HepG2 (cell line): ENCODE measurements at regions not wholly inside any gene's neighbourhood (a gene's known extent, or its start where the extent isn't known, plus 50 kb on each side); places are given as distances from the start of the nearest gene placed in this dataset.

Source experiments
- BRD4 ChIP-seq: sonication (generic); formaldehyde crosslinking; IDR thresholded peaks from 2 replicates; pipeline ENCODE4 v1.4.0; 2020; ENCODE audit warnings: missing genetic modification reagents
- CC2D1A ChIP-seq: sonication (generic); formaldehyde crosslinking; IDR thresholded peaks from 2 replicates; pipeline ENCODE4 v1.8.1; 2023; ENCODE audit warnings: mild to moderate bottlenecking, missing genetic modification reagents
- ELF1 ChIP-seq: sonication (generic); formaldehyde crosslinking; IDR thresholded peaks from 2 replicates; pipeline ENCODE4 v1.4.0; 2020; ENCODE audit warnings: missing genetic modification reagents
- ELF3 ChIP-seq: IDR thresholded peaks from 2 replicates; pipeline ENCODE4 v1.6.1; 2016; ENCODE audit warnings: missing genetic modification reagents, missing compliant biosample characterization
- GABPA ChIP-seq, 2 experiments: IDR thresholded peaks; 2 replicates each; pipeline ENCODE4 v1.6.1; 2011 to 2016; ENCODE audit warnings: low read depth in 2 of 2, low read length in 1 of 2, missing biosample characterization in 1 of 2, missing genetic modification characterization in 1 of 2
- GABPB1 ChIP-seq: IDR thresholded peaks from 2 replicates; pipeline ENCODE4 v1.6.1; 2016; ENCODE audit warnings: mild to moderate bottlenecking, missing genetic modification reagents, moderate library complexity, missing compliant biosample characterization
- GATAD2A ChIP-seq: IDR thresholded peaks from 2 replicates; pipeline ENCODE4 v1.6.1; 2016
- KDM6A ChIP-seq: IDR thresholded peaks from 2 replicates; pipeline ENCODE4 v1.6.1; 2016; ENCODE audit warnings: low read depth
- MAFF ChIP-seq: IDR thresholded peaks from 2 replicates; pipeline ENCODE4 v1.6.1; 2011; ENCODE audit warnings: low read depth, low read length, improper control_type of control experiment
- PCBP1 ChIP-seq: fragments of 200-400 bp; formaldehyde crosslinking; IDR thresholded peaks from 2 replicates; pipeline ENCODE4 v1.6.1; 2017; ENCODE audit warnings: mild to moderate bottlenecking, low read depth, low read length, borderline replicate concordance
- POLR2AphosphoS2 ChIP-seq: IDR thresholded peaks from 2 replicates; pipeline ENCODE4 v1.6.1; 2011; ENCODE audit warnings: low read depth, low read length, improper control_type of control experiment
- RARA ChIP-seq: IDR thresholded peaks from 2 replicates; pipeline ENCODE4 v1.6.1; 2016; ENCODE audit warnings: missing genetic modification reagents, missing compliant biosample characterization
- THAP11 ChIP-seq: IDR thresholded peaks from 2 replicates; pipeline ENCODE4 v1.6.1; 2016; ENCODE audit warnings: missing biosample characterization, missing genetic modification reagents
- ZNF510 ChIP-seq: sonication (generic); formaldehyde crosslinking; IDR thresholded peaks from 2 replicates; pipeline ENCODE4 v1.4.0; 2020; ENCODE audit warnings: low read depth, mild to moderate bottlenecking, missing genetic modification reagents
- ZNF766 ChIP-seq: sonication (generic); formaldehyde crosslinking; IDR thresholded peaks from 2 replicates; pipeline ENCODE4 v1.5.0; 2020; ENCODE audit warnings: missing genetic modification reagents, borderline replicate concordance
- ZSCAN31 ChIP-seq: sonication (generic); formaldehyde crosslinking; IDR thresholded peaks from 2 replicates; pipeline ENCODE4 v1.5.0; 2020; ENCODE audit warnings: low read depth, mild to moderate bottlenecking, missing genetic modification reagents
- TF ChIP-seq, protein P1 (sequence below): IDR thresholded peaks from 2 replicates; pipeline ENCODE4 v1.4.0; 2020; ENCODE audit warnings: mild to moderate bottlenecking, missing genetic modification reagents
- TF ChIP-seq, protein P2 (sequence below): IDR thresholded peaks from 2 replicates; pipeline ENCODE4 v1.6.1; 2016; ENCODE audit warnings: missing genetic modification reagents, missing compliant biosample characterization
- TF ChIP-seq, protein P3 (sequence below): IDR thresholded peaks from 2 replicates; pipeline ENCODE4 v1.6.1; 2016
- TF ChIP-seq, protein P4 (sequence below): IDR thresholded peaks from 2 replicates; pipeline ENCODE4 v1.6.1; 2016; ENCODE audit warnings: missing compliant biosample characterization, missing genetic modification reagents, borderline replicate concordance
- TF ChIP-seq, protein P5 (sequence below): sonication (generic); formaldehyde crosslinking; conservative IDR thresholded peaks from 2 replicates; pipeline ENCODE4 v1.4.0; 2020; ENCODE audit warnings: mild to moderate bottlenecking, missing genetic modification reagents, moderate library complexity

DNA sequence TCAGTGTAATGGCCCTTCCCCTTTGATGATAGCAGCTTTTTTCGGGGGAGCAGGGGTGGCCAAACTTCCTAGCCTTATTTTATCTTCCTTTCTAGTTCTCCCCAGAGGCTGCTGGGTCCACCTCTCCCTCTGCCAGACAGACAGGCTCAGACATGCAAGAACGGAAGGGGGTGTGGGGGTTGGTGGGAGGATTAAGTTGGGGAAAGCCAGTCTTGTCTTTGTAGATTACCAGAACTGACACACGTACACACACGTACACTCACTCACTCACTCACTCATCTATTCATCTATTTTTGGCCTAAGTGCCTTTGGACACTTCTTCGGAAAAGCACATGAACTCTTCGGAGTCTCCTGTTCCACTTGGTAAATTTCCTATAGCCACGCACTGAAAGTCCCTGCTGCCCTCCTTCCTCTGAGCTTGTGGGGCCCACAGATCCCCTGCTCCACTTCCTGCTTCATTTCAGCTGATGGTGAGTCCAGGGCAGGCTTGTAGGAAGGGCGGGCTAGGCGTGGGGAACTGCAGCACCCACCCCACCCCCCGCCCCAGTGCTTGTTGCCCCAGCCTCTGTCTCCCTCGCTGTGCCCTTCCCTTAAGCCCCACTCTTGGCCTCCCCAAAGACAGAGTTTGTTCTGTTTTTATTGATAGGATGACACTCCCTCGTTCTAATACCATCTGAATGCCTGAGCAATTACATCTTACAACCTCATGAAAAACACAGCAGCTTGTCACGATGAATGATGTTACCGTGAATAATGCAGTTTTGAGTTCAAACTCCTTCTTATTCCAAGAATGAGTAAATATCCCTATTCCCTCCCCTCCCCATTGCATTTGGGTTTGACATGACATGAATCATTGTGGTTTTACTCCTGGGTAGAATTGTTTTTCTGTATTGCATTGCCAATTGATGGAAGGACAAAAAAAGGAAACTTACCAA is 60.7 kb upstream of the ATP5PO start (continued):
- TF ChIP-seq, protein P1, sequence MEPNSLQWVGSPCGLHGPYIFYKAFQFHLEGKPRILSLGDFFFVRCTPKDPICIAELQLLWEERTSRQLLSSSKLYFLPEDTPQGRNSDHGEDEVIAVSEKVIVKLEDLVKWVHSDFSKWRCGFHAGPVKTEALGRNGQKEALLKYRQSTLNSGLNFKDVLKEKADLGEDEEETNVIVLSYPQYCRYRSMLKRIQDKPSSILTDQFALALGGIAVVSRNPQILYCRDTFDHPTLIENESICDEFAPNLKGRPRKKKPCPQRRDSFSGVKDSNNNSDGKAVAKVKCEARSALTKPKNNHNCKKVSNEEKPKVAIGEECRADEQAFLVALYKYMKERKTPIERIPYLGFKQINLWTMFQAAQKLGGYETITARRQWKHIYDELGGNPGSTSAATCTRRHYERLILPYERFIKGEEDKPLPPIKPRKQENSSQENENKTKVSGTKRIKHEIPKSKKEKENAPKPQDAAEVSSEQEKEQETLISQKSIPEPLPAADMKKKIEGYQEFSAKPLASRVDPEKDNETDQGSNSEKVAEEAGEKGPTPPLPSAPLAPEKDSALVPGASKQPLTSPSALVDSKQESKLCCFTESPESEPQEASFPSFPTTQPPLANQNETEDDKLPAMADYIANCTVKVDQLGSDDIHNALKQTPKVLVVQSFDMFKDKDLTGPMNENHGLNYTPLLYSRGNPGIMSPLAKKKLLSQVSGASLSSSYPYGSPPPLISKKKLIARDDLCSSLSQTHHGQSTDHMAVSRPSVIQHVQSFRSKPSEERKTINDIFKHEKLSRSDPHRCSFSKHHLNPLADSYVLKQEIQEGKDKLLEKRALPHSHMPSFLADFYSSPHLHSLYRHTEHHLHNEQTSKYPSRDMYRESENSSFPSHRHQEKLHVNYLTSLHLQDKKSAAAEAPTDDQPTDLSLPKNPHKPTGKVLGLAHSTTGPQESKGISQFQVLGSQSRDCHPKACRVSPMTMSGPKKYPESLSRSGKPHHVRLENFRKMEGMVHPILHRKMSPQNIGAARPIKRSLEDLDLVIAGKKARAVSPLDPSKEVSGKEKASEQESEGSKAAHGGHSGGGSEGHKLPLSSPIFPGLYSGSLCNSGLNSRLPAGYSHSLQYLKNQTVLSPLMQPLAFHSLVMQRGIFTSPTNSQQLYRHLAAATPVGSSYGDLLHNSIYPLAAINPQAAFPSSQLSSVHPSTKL (CRISPR knock-in tag) = peak; percentile 55
- TF ChIP-seq, protein P2, sequence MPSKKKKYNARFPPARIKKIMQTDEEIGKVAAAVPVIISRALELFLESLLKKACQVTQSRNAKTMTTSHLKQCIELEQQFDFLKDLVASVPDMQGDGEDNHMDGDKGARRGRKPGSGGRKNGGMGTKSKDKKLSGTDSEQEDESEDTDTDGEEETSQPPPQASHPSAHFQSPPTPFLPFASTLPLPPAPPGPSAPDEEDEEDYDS = 0 out of 2 replicates have a peak, but pooled peaks have one; percentile 4
- TF ChIP-seq, protein P3, sequence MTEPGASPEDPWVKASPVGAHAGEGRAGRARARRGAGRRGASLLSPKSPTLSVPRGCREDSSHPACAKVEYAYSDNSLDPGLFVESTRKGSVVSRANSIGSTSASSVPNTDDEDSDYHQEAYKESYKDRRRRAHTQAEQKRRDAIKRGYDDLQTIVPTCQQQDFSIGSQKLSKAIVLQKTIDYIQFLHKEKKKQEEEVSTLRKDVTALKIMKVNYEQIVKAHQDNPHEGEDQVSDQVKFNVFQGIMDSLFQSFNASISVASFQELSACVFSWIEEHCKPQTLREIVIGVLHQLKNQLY (CRISPR knock-in tag) = no peak
- TF ChIP-seq ELF1 (CRISPR knock-in tag) = peak; percentile 76
- TF ChIP-seq, protein P4, sequence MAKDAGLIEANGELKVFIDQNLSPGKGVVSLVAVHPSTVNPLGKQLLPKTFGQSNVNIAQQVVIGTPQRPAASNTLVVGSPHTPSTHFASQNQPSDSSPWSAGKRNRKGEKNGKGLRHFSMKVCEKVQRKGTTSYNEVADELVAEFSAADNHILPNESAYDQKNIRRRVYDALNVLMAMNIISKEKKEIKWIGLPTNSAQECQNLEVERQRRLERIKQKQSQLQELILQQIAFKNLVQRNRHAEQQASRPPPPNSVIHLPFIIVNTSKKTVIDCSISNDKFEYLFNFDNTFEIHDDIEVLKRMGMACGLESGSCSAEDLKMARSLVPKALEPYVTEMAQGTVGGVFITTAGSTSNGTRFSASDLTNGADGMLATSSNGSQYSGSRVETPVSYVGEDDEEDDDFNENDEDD = peak; percentile 12; the same call in 1 of the 2 replicates
- TF ChIP-seq ZSCAN31 (CRISPR knock-in tag) = no peak
- TF ChIP-seq ELF3 = peak; percentile 87
- no peak for TF ChIP-seq RARA (CRISPR knock-in tag)
- TF ChIP-seq THAP11 = peak; percentile 58; the same call in 1 of the 2 replicates
- no peak for TF ChIP-seq CC2D1A (CRISPR knock-in tag)
- no peak for TF ChIP-seq BRD4
- no peak for TF ChIP-seq ZNF510 (CRISPR knock-in tag)
- TF ChIP-seq GABPA (IDR thresholded peaks at IDR 0.05; ENCODE audit: low read depth, low read length) = no peak
- TF ChIP-seq GABPA (CRISPR knock-in tag; IDR thresholded peaks at IDR 0.05; ENCODE audit: low read depth) = peak; percentile 55
- no peak for TF ChIP-seq POLR2AphosphoS2
- peak; percentile 34; the same call in 1 of the 2 replicates for TF ChIP-seq KDM6A (CRISPR knock-in tag)
- peak; percentile 45; the same call in 1 of the 2 replicates for TF ChIP-seq GABPB1 (CRISPR knock-in tag)
- peak; percentile 29; the same call in 1 of the 2 replicates for TF ChIP-seq GATAD2A (CRISPR knock-in tag)
- TF ChIP-seq MAFF = no peak
- no peak for TF ChIP-seq PCBP1
- TF ChIP-seq, protein P5, sequence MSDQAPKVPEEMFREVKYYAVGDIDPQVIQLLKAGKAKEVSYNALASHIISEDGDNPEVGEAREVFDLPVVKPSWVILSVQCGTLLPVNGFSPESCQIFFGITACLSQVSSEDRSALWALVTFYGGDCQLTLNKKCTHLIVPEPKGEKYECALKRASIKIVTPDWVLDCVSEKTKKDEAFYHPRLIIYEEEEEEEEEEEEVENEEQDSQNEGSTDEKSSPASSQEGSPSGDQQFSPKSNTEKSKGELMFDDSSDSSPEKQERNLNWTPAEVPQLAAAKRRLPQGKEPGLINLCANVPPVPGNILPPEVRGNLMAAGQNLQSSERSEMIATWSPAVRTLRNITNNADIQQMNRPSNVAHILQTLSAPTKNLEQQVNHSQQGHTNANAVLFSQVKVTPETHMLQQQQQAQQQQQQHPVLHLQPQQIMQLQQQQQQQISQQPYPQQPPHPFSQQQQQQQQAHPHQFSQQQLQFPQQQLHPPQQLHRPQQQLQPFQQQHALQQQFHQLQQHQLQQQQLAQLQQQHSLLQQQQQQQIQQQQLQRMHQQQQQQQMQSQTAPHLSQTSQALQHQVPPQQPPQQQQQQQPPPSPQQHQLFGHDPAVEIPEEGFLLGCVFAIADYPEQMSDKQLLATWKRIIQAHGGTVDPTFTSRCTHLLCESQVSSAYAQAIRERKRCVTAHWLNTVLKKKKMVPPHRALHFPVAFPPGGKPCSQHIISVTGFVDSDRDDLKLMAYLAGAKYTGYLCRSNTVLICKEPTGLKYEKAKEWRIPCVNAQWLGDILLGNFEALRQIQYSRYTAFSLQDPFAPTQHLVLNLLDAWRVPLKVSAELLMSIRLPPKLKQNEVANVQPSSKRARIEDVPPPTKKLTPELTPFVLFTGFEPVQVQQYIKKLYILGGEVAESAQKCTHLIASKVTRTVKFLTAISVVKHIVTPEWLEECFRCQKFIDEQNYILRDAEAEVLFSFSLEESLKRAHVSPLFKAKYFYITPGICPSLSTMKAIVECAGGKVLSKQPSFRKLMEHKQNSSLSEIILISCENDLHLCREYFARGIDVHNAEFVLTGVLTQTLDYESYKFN (CRISPR knock-in tag) = peak; percentile 45
- no peak for TF ChIP-seq ZNF766 (CRISPR knock-in tag)
